ENCODE measurements at regions not wholly inside any gene's neighbourhood (a gene's known extent, or its start where the extent isn't known, plus 50 kb on each side); places are given as distances from the start of the nearest gene placed in this dataset.
A peak's percentile ranks its signal among the peaks of the same experiment; 100 is the strongest.

DNA sequence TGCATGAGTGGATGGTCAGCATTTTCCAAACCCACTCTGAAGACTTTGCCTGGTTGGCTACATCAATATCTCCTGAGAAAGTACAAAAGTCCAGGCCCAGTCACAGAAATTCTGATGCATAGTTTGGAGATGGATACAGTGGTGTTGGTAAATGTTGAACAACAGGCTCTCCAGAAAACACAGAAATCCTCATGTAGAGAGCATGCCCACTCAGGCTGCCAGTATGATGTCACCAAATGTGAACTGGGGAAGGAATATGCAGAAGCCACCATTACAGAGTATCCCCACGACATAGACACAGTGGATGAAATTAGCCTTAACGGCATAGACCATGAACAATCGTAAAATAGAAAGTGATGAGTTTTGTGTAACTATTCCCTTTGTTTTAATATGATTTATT lies 97.1 kb upstream of the NXT1 start:
- DNase-seq, result no peak
- Histone ChIP-seq H3K27ac (no peak overlapping the region), H3K4me3 (no peak overlapping the region), H3K36me3 (no peaks in the 10 kb centered on the region), H3K4me1 (peaks cover 6 to 34% (median 22%) of the 10 kb centered on the region in 12 donors), H3K27me3 (no peaks in the 10 kb centered on the region), H3K9me3 (no peaks in the 10 kb centered on the region)
- 92 to 97% (median 93%) methylated on average over 3 of the region's 3 CpGs for WGBS, 4 donors
- intact Hi-C loops (cut with DNase I), result loop anchor here in 1 of 10 donors (5.0 kb wide), 1 partner anchor 79 kb away; no protein-coding TSS in a partner anchor
- no peak for ATAC-seq
- TF ChIP-seq POLR2A (IDR thresholded peaks at IDR 0.05) (no peak), CTCF (IDR thresholded peaks at IDR 0.05) (no peak)

DNA sequence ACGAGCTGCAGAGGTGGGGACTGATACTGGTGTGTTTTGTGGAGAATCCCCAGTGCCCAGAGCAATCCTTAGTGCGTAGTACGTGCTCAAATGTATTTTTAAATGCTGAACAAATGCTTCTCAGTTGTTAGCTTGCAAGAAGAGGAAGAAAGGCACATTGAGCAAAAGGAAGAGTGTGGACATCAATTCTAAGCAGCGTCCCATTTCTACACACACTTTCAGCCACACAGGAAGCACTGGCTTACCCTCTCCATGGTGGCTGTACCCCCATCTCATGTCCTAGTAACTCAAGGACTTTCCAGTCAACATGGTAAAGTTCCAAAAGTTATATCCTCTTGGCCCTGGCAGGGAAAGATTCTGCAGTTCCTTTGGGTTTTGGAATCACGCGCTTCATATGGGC lies 98.8 kb upstream of the NXT1 start:
- 88 to 95% (median 93%) methylated on average over 6 of the region's 6 CpGs for WGBS, 4 donors
- ATAC-seq (no peak), DNase-seq (no peak)
- H3K9me3 ChIP-seq, result no peaks in the 10 kb centered on the region
- intact Hi-C loops (cut with DNase I), result loop anchor here in 1 of 10 donors (5.0 kb wide), 1 partner anchor 81 kb away; no protein-coding TSS in a partner anchor
- H3K36me3 ChIP-seq, result no peaks in the 10 kb centered on the region
- H3K4me3 ChIP-seq, result no peak overlapping the region
- no peak overlapping the region for H3K27ac ChIP-seq
- TF ChIP-seq POLR2A (IDR thresholded peaks at IDR 0.05) (no peak), CTCF (IDR thresholded peaks at IDR 0.05) (no peak)
- no peaks in the 10 kb centered on the region for H3K27me3 ChIP-seq
- H3K4me1 ChIP-seq, result peaks cover 0 to 32% (median 18%) of the 10 kb centered on the region in 12 donors

GRCh38 chr20:23249541-23249940 lies 101.0 kb upstream of the NXT1 start:
- TF ChIP-seq CTCF (IDR thresholded peaks at IDR 0.05) (no peak), POLR2A (IDR thresholded peaks at IDR 0.05) (no peak)
- WGBS, 4 donors, result 76 to 85% (median 82%) methylated on average over 4 of the region's 4 CpGs
- peaks cover 0 to 37% (median 18%) of the 10 kb centered on the region in 12 donors for H3K4me1 ChIP-seq
- H3K27me3 ChIP-seq, result no peaks in the 10 kb centered on the region
- no peaks in the 10 kb centered on the region for H3K36me3 ChIP-seq
- H3K9me3 ChIP-seq, result no peaks in the 10 kb centered on the region
- no peak for ATAC-seq
- H3K27ac ChIP-seq, result no peak overlapping the region
- no peak overlapping the region for H3K4me3 ChIP-seq
- intact Hi-C loops (cut with DNase I), result loop anchor here in 7 of 10 donors (5.0 to 10.0 kb wide), 7 partner anchors 33 to 202 kb away; partner anchors contain the start of gene THBD (in 1 of the 7)
- no peak for DNase-seq

GRCh38 chr20:23248461-23248882 lies 102.1 kb upstream of the NXT1 start:
- WGBS, 4 donors, result 36 to 50% (median 45%) methylated on average over 2 of the region's 2 CpGs
- Histone ChIP-seq H3K27ac (no peak overlapping the region), H3K36me3 (no peaks in the 10 kb centered on the region), H3K27me3 (no peaks in the 10 kb centered on the region), H3K9me3 (no peaks in the 10 kb centered on the region), H3K4me1 (peaks cover 0 to 37% (median 18%) of the 10 kb centered on the region in 12 donors), H3K4me3 (no peak overlapping the region)
- intact Hi-C loops (cut with DNase I), result loop anchor here in 7 of 10 donors (5.0 to 10.0 kb wide), 7 partner anchors 34 to 201 kb away; partner anchors contain the start of gene THBD (in 1 of the 7)
- TF ChIP-seq POLR2A (IDR thresholded peaks at IDR 0.05) (no peak), CTCF (IDR thresholded peaks at IDR 0.05) (no peak)
- DNase-seq (peak in 1 of 5 donors; percentile 14), ATAC-seq (peak in 1 of 4 donors; percentile 44)

Measured in heart left ventricle (tissue), 16 donors.